HG03354 (cell line): ENCODE measurements at regions not wholly inside any gene's neighbourhood (a gene's known extent, or its start where the extent isn't known, plus 50 kb on each side); places are given as distances from the start of the nearest gene placed in this dataset.
"Not testable (repeated sequence)": the region's sequence is repeated elsewhere in the genome, so short reads cannot be mapped to it uniquely, and the experiment has no call there.

Experiments
- ATAC-seq: cut with Tn5 transposase; IDR thresholded peaks from one replicate; pipeline ENCODE4 v1.9.1; 2021; ENCODE audit warnings: mild to moderate bottlenecking; ENCODE audit not compliant: unreplicated experiment, poor library complexity, severe bottlenecking

DNA sequence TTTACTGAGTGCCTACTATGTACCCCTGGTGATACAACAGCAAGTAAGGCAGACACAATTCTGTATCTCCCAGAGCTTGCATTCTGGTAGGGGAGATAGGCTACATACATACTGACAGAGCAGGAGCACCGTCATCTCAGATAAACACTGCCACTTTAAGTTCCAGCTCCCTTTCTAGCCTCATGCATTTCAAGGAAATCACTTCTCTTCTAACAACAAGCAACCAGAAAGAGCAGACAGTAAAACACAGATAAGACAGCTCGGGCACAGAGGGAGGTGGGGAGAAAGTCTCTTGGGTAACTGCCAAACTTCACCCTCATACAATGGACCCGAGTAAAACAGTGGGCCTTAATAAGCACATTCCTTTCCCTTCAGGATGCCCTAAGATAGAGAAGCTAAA, 169.6 kb downstream of the UTP18 start:
- not testable (repeated sequence) for ATAC-seq

DNA sequence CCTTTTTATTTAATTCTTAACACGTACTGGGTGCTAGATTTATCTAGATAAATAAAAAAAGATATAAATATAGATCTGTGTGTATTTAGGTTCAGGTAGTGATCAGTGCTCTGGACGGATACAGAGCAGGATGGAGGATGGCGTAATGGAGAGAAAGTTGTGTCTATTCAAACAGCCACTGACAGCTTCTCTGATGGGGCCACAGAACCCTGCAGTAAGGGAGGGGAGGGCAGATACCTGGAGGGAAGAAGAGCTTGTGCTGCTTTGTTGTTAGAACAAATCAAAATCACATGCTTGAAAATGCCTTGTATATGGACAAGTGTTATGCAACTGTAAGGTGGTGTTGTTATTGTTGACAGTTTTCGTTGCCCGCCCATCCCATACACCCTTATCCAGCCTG, 170.2 kb downstream of the UTP18 start:
- ATAC-seq: no peak

DNA sequence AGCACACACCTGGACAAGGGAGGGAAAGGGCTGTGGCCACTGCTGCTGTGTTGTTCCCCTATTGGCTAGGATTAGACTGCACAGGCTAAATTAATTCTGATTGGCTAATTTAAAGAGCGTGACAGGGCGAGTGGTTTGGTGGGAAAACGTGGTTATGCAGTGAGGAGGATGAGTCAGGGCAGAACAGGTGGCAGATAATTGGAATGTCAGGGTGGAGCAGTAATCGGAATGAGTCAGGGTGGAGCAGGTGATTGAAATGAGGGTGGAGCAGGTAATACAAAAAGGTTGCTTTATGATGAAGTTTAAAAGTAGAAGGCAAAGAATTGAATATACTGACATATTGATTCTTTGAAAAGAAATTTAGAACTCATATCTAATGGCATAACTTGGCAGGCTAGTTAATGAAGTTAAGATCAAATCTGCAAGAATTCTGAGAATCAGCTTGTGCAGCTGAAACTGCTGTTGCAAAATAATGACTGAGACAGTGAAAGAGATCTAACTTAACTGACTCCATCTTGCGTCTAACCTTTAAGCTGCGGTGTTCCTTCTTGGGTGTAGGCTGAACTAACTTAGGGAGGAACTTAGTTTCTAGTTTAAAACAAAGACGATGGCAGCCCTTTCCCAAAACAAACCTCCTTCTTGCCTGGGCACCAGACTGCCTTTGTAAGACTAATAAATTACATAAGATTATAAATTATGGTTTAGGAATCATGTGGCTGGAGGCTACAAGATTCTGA, 174.3 kb downstream of the UTP18 start:
- ATAC-seq: no peak

DNA sequence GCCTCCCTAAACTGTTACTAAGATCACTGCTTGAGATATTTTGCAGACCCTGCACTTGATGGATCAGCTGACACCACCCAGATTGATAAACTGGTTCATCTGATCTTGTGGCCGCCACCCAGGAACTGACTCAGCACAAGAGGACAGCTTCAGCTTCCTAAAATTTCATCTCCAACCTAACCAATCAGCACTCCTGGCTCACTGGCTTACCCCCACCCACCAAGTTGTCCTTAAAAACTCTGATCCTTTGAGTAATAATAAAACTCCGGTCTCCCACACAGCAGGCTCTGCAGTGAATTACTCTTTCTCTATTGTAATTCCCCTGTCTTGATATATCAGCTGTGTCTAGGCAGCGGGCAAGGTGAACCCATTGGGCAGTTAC, 174.8 kb downstream of the UTP18 start:
- ATAC-seq: no peak

DNA sequence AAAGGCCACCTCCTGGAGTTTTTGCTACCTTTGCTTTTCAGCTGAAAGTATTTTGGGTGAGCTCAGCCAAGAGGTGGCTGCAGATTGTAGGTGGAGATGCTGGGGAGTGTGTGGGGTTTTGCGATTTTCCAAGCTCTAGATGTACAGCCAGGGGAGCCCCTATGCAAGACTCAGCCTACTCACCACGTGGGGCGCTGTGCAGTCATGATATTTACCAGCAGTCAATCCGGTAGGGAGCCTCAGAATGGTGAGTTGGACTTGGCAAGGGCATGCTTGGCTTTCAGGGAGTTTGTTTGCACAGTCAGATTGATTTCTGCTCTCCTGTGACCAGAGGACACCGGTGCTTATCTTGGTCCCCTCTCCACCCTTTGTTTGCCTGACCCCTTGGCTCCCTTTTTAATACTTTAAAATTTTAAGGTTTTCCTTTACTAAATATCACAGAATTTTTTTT, 175.3 kb downstream of the UTP18 start:
- ATAC-seq: no peak

DNA sequence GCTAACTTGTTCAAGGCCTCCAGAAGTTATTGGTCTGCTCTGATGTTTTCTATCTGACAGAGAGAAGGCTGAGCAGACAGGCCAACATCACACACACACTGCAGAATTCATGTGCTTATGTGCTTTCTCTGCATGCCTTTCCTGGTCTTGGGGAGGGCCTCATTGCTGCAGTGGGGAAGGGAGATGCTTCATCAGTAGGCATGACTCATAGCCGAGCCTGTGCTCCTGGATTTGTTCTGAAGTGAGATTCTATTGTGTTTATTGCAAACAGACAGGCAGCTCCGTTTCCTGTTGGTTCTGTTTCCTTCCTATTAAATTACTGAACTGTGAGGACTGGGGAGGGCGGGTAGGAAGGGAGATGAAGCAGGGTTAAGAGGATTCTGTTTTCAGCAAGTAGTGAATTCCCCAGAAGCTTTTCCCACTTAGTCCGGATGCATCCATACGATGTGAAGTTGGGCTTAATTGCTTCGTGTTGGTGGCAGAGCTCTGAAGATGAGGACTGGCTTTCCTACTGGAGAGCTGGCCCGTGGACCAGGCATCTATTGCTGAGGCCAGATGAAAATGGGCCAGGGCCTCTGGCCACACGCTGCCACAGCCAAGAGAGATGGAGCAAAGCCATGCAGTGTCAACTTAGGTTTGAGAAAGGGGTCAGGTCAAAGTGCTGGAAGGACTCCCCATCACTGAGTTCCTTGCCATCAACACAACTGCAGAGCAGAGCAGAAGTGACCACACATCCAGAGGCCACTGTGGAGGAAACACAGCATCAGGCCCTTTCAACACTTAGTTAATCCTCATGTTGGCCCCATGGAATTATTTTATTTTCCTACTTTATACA, 179.3 kb downstream of the UTP18 start:
- no peak for ATAC-seq

DNA sequence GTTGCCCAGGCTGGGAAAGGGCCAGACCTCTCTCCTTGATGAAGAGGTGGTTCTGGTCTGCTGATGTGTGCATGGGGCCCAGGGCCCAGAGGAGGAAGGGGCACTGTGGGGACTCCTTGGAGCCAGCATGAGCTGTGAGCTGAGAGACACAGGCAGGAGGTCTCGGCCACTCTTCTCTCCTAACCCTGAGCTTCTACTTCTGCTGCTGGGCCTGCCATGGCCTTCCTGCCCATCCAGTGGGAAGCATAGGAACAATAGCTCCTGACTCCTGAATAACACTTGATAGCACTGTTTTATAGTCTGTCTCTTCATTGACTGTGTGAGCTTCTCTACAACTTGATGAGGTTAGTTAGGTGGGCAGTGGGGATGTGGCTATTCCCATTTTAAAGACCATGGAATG, 181.1 kb downstream of the UTP18 start:
- ATAC-seq: no peak

DNA sequence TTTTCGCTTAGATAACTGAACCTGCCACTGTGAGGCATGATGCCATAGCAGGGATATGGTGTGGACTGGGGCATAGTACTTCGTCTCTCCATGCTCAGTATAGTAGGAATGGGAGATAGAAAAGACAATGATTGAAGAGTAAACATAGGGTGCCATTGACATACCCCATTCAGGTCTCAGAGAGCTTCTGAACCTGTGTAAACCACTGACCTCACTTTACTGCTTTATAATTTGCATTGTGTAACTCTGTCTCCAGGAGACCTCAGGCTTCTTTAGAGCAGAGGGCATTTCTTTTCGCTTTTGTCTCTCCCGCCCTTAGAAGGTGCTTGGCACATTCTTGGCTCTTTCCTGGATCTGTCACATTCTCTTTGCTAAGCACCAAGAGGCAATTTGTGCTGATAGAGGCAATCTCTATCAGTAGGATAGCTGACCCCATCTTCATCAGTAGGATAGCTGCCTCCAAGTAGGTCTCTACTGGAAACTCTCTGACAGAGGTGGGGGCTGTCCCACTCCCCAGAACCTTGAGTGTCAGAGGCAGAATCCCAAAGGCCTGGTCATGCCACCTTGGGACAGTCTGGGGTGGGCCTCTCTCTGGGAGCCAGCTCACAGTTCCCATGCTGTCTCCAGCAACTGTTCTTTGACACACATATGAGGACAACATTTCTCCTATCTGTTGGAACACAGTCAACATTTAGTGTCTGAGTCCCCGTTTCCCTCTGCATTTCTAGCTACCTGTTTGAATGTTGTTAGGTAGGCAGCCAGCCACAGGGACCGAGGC, 181.9 kb downstream of the UTP18 start:
- ATAC-seq: no peak

DNA sequence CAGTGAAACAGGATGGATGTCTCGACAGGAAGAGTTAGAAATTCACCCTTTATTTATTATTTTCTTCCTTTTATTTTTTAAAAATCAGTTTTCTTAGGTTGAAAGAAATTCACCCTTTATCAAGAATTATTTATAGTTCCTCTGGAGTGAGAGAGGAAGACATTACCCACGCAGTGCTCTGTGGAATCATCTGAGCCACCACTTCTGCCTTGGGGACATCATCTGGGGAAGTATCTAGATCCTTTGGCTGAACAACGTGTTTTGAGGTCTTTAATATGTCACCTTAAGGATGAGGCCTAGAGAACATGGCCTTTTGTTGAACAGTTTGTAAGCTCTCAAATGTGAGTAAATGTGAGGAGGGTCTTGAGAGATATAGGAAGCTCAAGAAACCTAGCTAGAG, 183.3 kb downstream of the UTP18 start:
- no peak for ATAC-seq

DNA sequence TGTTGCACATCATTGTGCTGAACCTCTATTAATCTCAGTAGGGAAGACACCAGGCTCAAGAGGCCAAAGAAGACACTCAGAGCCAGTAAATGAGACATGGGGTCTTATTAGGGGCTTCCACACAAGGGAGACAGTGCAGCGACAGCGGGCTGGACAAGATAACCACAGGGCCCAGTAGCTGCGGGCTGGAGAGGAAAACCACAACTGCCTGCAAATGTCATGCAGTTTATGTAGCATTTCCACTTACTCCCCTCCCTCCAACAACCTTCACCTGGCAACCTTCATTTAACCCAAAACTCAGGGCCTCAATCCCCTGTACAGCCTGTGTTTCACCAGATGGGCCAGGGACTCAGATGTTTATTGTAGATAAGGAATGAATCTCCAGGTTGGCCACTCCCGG, 185.6 kb downstream of the UTP18 start:
- ATAC-seq: no peak

DNA sequence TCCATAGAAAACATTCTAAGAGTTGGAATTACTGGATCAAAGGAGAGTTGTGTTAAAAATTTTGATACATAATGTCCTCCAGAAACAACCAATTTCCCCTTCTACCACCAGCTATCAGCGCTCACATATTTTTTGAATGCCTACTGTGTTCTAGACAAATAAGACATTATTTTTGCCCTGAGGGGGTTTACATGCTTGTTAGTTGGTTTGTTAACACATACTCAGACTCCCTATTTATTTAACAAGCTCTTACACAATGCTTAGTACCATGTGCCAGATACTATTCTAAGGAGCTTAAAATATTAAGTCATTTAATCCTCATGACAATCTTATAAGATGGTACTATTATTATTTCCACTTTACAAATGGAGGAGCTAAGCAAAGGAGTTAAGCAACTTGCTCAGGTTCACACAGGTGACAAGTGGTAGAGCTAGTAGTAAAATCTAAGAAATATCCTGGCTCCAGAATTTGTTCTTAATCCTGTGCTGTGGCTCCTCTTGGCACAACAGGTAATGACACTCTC, 194.2 kb downstream of the UTP18 start:
- no peak for ATAC-seq

DNA sequence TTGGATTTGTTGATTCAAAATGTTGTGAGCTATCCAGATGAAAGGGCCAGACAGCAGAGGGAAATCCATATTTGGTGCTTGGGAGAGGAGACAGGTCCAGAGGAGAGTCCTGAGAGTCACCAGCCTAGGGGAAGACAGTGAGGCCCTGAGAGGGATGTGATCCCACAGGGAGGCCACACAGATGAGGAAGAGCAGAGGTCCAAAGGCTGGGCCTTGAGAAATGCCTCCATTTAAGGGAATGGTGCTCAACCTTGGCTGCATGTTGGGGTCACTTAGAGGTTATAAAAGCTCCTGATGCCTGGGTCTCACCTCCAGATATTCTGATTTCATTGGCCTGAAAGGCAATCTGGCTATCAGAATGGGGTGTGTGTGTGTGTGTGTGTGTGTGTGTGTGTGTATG, 194.9 kb downstream of the UTP18 start:
- no peak for ATAC-seq

DNA sequence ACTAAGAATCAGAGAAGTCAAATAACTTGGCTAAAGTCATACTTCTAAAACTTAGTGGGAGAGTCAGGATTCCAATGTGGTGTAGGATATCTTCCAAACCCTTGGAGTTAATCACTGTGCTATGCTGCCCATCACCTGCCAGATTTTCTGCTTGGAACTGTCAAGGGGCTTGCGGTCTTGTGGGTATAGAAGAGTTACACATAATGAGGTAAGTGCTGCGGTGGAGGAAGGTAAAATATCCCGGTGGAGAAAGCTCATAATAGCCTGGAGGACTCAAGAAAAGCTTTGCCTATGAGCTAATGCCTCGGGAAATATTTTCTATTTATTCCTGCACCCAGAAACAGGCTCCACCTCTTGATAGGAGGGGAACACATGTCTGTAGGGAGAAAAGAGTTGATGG, 195.6 kb downstream of the UTP18 start:
- ATAC-seq: no peak

DNA sequence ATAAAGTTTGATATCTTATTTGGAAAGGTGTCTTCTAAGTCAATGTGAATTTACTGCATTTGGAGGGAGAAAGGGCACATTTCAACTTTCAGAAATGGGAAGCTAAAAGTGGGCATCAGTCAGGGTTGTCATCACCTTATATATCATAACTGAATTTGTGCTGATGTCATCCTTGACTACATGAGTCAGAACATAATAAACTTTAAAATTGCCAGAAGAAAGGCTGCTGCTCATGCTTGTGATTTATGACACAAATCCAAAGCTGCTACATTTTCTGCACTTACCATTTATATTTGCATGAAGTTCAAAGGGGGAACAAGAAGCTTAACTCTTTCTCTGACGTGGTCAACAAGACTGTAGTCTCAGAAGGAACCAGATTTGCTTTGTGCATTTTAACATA, 196.6 kb downstream of the UTP18 start:
- no peak for ATAC-seq

DNA sequence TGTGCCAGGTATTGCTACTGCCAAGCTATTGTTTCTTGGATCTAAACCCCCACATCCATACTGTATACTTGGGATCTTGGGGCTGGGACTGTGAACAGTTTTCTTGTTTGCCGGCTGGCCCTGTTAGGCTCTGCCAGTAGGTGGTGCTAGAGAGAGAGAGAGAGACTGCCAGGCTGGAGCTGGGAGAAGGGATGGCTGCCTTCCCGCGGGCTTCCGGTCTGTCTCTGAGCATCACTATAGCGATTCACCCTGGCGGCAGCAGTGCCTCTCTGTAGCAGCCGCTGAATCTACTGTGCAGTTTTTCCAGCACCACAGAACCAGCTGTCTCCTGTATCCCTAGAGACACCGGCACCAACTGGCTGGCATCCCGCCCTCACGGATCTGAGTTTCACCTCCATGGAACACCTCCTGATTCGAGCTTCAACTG, 201.2 kb downstream of the UTP18 start:
- peak; percentile 67 for ATAC-seq

DNA sequence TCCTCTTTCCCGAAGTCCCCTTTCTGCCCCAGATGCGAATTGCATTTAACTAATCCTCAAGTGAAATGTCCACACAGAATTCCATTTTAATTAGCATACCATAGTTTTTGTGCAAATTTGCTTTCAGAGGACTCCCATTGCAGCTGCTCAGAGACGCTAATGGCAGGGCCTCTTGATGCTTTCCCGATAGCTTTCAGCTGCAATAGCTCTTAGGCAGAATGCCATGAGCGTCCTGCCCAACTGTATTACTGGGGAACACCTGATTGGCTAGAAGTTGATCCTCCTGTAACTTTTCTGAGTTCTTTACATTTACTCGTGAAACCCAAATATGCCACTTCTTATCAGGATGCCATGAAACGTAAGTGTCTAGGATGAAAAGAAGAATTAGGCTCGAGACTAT, 203.0 kb downstream of the UTP18 start:
- ATAC-seq: no peak

DNA sequence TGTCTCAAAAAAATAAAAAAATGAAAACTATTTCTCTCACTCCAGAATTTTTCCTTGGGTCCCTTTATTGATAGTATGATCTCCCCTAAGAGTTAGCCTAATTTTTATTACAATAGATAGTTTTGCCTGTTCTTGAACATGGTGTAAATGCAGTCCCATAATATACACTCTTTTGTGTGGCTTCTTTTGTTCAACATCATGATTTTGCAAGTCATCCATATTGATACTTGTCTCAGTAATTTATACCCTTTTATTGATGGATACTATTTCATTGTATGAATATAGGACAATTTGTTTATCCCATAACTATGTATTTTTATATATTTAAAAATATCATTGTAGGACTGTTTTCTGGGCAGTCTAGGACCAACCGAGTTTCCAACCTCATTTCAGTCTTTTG, 207.0 kb downstream of the UTP18 start:
- no peak for ATAC-seq

DNA sequence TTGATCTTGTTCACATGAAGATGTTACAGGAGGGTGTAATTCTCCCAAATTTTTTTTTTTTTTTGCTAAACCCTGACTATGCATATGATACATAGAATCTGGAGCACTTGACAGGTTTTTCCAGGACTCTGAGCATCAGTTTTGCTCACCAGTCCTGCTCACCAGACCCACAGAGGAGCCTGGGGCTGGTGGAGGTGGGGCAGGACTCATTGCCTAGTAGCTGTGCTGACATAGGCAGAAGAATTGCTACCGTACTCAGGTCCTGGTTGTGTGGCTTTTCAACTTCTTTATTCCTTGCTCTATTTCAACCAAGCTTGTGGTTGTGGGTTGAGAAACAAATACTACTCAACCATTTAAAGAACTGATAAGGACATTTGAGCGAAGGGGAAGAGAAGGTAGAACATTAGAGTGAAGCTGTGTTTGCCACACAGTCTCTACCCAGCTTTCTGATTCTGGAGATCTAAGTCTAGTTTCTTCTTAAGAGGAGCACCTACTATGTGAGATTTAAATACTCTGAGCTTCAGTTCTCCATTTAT, 212.4 kb downstream of the UTP18 start:
- no peak for ATAC-seq

DNA sequence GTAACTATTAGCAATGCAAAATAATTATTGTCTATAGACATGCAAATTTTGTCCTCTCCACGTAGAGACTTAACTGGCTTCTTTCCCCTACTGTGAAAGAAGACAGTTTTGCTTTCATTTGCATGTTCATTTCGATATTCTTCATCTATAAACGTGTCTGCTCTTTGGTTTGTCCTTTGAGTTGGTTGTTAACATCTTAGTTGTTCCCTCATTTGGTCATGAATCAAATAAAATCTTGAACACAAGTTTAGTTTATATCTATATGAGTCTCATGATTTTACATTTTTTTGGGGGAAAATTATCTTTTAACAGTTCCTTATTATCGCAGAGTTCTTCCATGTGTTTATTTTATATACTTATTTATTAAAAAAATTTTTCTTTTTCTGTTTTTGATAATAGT, 214.4 kb downstream of the UTP18 start:
- ATAC-seq: no peak

DNA sequence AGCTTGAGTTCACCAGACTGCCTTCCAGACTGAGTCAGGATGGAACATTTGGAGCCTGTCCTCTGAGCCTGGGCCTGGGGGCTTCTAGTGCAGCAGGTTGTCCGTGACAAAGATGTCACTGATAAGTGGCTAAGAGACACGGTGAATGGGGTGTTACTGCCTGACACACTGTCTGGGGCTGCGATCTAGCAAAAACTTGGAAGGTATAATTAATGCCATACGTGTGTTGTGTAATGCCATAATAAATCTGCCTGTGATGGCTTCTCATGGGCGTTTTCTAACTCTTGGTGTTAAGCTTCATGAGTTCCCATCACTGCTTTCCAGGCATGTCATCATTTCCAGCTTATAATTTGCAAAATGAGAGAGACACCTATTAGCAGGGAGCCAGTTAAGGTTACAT, 215.4 kb downstream of the UTP18 start:
- no peak for ATAC-seq
